Muscle layer of duodenum (tissue), 2 donors: ENCODE measurements at regions not wholly inside any gene's neighbourhood (a gene's known extent, or its start where the extent isn't known, plus 50 kb on each side); places are given as distances from the start of the nearest gene placed in this dataset.

Experiments
- H3K27ac ChIP-seq: one replicate; pipeline ENCODE4 v1.7.0; 2013; ENCODE audit warnings: mild to moderate bottlenecking, low read length
- H3K27me3 ChIP-seq: one replicate; pipeline ENCODE4 v1.7.0; 2013; ENCODE audit warnings: low read depth, mild to moderate bottlenecking, control low read depth, low read length
- H3K36me3 ChIP-seq, 2 donors: one replicate each; pipeline ENCODE4 v1.7.0; 2013; ENCODE audit warnings: low read length in 2 of 2, control low read depth in 1 of 2, mild to moderate bottlenecking in 1 of 2; ENCODE audit not compliant: insufficient read depth in 2 of 2, control insufficient read depth in 1 of 2
- H3K4me1 ChIP-seq, 2 donors: one replicate each; pipeline ENCODE4 v1.7.0; 2013; ENCODE audit warnings: low read length in 2 of 2, mild to moderate bottlenecking in 2 of 2, control low read depth in 1 of 2, moderate library complexity in 1 of 2; ENCODE audit not compliant: insufficient read depth in 2 of 2, control insufficient read depth in 1 of 2
- H3K4me3 ChIP-seq, 2 donors: one replicate each; pipeline ENCODE4 v1.7.0; 2013; ENCODE audit warnings: low read length in 2 of 2, low read depth in 1 of 2, mild to moderate bottlenecking in 1 of 2
- H3K9me3 ChIP-seq, 2 donors: one replicate each; pipeline ENCODE4 v1.7.0; 2013; ENCODE audit warnings: low read length in 2 of 2, control low read depth in 1 of 2, mild to moderate bottlenecking in 1 of 2; ENCODE audit not compliant: control insufficient read depth in 1 of 2
- donor health status: healthy.

DNA sequence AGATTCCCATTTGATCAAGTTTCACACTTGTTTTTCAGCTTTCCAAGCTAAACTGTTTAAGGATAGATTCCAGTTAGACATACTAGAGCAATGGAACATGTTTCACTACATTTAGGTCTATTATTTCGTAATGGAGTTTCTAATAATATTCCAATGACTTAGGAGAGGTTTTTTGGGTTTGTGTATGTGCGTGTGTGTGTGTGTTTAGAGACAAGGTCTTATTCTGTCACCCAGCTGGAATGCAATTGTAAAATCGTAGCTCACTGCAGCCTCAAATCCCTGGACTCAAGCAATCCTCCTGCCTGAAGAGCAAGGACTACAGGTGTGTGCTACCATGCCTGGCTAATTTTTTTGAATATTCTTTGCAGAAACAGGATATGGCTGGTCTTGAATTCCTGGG, 426.3 kb downstream of the ZFHX3 start:
- Histone ChIP-seq H3K4me1 (no peaks in the 10 kb centered on the region), H3K4me3 (no peak overlapping the region), H3K27ac (no peak overlapping the region), H3K27me3 (no peaks in the 10 kb centered on the region), H3K9me3 (no peaks in the 10 kb centered on the region), H3K36me3 (no peaks in the 10 kb centered on the region)

DNA sequence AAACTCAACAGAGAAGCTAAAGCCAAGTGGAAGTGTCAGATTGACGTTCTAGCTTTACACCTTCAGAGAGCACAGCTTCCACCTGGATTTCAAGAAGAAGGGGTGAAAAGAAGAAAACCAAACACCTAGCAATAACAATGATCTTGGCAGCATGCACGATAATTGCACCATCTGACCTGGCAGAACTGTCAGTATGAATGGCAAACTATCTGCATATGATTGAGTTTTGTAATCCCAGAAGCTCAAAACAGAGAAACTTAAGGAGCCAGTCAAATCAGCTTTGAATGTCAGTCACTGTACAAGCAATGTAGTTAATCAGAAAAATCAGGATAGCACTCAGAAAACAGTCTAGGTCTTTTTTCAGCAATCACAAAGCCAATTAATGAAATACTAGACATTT, 427.1 kb downstream of the ZFHX3 start:
- Histone ChIP-seq H3K27me3 (no peaks in the 10 kb centered on the region), H3K9me3 (no peaks in the 10 kb centered on the region)

DNA sequence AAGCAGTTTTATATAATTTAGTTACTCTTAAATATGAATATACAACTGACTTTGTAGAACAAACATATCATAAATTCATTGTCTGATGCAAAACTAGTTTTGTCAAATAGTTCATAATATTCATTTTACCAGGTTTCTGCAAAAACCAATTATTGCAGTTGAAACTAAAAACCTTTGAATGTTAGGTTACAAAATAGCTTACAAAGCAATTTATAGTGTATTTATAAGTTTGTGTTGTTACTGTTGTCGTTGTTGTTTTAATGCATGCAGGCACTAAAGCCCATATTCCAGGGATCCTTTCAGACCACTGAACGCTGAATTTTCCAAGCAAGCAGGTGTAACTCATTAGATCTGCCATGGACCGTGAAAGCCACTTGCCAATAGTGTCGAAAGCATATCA, 427.6 kb downstream of the ZFHX3 start:
- H3K27me3 ChIP-seq, result no peaks in the 10 kb centered on the region
- H3K27ac ChIP-seq, result no peak overlapping the region
- H3K9me3 ChIP-seq, result no peaks in the 10 kb centered on the region
- no peaks in the 10 kb centered on the region for H3K4me1 ChIP-seq
- no peaks in the 10 kb centered on the region for H3K36me3 ChIP-seq
- no peak overlapping the region for H3K4me3 ChIP-seq

More for the DNA sequence above, 427.1 kb downstream of the ZFHX3 start:
- Histone ChIP-seq H3K4me1 (no peaks in the 10 kb centered on the region), H3K4me3 (no peak overlapping the region), H3K27ac (no peak overlapping the region), H3K36me3 (no peaks in the 10 kb centered on the region)

DNA sequence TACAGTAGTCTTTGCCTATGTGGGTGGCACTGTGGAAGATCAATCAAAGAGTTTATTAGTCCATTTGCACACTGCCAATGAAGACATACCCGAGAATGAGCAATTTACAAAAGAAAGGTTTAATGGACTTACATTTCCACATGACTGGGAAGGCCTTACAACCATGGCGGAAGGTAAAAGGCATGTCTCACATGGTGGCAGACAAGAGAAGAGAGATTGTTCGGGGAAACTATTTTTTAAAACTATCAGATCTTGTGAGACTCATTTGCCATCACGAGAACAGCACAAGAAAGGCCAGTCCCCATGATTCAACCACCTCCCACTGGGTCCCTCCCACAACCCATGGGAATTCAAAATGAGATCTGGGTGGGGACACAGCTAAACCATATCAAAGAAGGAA, 432.1 kb downstream of the ZFHX3 start:
- H3K36me3 ChIP-seq, result no peaks in the 10 kb centered on the region
- no peak overlapping the region for H3K4me3 ChIP-seq
- no peaks in the 10 kb centered on the region for H3K27me3 ChIP-seq
- H3K27ac ChIP-seq, result no peak overlapping the region
- H3K4me1 ChIP-seq, result peaks cover 0 to 6% of the 10 kb centered on the region in 2 donors
- no peaks in the 10 kb centered on the region for H3K9me3 ChIP-seq

DNA sequence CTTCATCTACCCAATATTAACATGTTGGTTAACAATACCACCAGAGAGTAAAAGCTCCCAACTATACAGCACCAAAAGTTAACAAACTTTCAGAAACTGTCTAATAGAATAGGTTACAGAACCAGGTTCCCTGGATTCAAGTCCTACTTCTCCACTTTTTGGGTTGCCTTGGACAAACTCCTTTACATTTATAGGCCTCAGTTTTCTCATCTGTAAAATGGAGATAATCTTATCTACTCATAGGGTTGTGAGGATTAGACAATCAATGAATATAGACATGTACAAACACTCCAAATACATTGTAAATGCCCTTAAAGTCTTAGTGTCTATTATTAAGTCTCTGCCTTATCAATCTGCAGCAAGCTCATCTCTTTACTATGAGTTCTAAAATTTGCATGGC, 435.2 kb downstream of the ZFHX3 start:
- Histone ChIP-seq H3K27ac (no peak overlapping the region), H3K9me3 (no peaks in the 10 kb centered on the region), H3K4me1 (peaks cover 0 to 6% of the 10 kb centered on the region in 2 donors), H3K36me3 (no peaks in the 10 kb centered on the region), H3K4me3 (no peak overlapping the region), H3K27me3 (no peaks in the 10 kb centered on the region)

DNA sequence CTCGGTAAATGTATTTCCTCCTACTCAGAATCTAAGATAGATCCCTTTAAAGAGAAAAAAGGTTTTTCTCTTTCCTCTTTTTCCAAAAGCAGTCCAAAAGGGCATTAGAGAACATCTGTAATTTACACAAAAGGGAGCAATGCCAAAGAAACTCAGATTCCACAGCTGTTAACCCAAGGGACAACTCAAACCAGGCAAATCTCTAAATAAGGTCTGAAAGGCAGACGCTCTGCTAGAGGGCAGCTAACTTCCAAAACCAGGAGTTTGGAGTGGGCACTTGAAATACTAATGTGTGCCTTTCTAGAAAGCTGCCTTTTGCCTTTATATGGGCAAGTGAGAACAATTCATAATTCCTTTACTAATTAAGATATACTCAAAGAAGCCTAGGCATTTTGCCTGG, 435.7 kb downstream of the ZFHX3 start:
- H3K4me1 ChIP-seq, result peaks cover 0 to 6% of the 10 kb centered on the region in 2 donors
- H3K36me3 ChIP-seq, result no peaks in the 10 kb centered on the region
- H3K27ac ChIP-seq, result no peak overlapping the region
- H3K9me3 ChIP-seq, result no peaks in the 10 kb centered on the region
- no peak overlapping the region for H3K4me3 ChIP-seq
- H3K27me3 ChIP-seq, result no peaks in the 10 kb centered on the region

DNA sequence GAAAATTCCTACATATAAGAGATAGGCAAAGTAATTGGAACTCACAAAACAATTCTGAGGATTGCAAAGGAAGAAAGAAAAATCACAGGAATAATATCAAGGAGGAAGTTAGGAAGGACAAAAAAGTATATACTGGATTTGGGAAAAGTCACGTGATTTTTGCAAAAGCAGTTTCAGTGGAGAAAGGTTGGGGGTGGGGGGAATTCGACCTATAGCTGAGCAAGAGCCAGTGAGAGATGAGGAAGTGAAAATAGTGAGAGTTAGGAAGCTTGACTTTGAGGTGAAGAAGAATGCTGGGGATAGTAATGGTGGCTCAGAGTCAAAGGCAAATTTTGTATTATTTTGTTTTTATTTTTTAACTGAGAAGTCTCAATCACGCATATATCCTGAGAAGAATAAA, 438.0 kb upstream of the PMFBP1 start:
- no peaks in the 10 kb centered on the region for H3K9me3 ChIP-seq
- no peaks in the 10 kb centered on the region for H3K27me3 ChIP-seq
- no peak overlapping the region for H3K4me3 ChIP-seq
- no peak overlapping the region for H3K27ac ChIP-seq
- peaks cover 0 to 6% of the 10 kb centered on the region in 2 donors for H3K4me1 ChIP-seq
- H3K36me3 ChIP-seq, result no peaks in the 10 kb centered on the region

DNA sequence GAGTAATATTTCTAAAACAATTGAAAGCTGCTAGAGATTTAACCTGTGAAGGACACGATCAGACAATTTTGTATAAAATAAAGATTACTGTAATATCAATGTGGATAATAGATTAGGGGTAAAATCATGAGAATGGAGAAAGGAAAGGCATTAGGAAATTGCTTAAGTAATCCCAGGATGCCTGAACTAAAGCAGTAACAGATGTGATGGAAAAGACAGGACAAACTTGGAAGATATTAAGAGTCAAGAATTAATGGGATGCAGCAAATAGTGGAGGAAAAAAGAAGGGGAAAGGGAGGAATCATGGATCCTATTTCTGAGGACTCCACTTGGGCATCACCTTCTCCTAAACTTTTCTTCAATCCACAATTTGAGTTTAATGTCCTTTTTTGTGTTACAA, 437.1 kb upstream of the PMFBP1 start:
- Histone ChIP-seq H3K4me1 (peaks cover 0 to 6% of the 10 kb centered on the region in 2 donors), H3K27me3 (no peaks in the 10 kb centered on the region)

DNA sequence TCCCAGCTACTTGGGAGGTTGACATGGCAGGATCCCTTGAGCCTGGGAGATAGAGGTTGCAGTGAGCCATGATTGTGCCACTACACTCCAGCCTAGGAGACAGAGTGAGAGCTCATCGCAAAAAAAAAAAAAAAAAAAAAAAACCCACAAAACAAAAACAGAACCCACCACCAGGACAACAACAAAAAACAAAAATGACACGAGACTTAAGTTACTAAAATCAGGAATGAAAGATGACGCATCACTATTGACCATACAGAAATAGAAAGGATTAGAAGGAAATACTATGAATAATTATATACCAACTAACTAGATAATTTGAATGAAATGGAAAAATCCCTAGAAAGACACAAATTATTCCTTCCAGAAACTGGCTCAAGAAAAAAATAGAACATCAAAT, 432.4 kb upstream of the PMFBP1 start:
- Histone ChIP-seq H3K4me1 (no peaks in the 10 kb centered on the region), H3K27ac (no peak overlapping the region), H3K27me3 (no peaks in the 10 kb centered on the region), H3K36me3 (no peaks in the 10 kb centered on the region), H3K9me3 (no peaks in the 10 kb centered on the region), H3K4me3 (no peak overlapping the region)

More for the DNA sequence above, 437.1 kb upstream of the PMFBP1 start:
- Histone ChIP-seq H3K9me3 (no peaks in the 10 kb centered on the region), H3K36me3 (no peaks in the 10 kb centered on the region), H3K27ac (no peak overlapping the region), H3K4me3 (no peak overlapping the region)

DNA sequence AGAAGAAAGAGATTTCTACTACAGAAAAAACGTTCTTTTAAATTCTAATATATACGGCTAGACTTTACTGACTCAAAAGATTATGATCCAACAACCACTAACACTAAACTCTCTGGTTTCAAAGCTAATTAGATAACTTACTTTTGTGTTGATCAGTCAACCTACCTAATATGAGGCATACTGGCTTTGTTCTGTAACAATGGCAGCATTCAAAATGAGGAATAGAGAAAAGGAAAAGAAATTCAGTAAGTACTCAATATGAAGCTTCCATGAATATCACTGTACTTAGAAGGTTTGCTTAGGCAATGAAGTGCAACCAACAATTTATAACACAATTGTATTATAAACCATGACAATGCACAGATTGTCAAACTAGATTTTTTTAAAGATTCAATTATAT, 430.5 kb upstream of the PMFBP1 start:
- Histone ChIP-seq H3K36me3 (no peaks in the 10 kb centered on the region), H3K27me3 (no peaks in the 10 kb centered on the region), H3K9me3 (no peaks in the 10 kb centered on the region), H3K27ac (no peak overlapping the region), H3K4me3 (no peak overlapping the region), H3K4me1 (no peaks in the 10 kb centered on the region)

DNA sequence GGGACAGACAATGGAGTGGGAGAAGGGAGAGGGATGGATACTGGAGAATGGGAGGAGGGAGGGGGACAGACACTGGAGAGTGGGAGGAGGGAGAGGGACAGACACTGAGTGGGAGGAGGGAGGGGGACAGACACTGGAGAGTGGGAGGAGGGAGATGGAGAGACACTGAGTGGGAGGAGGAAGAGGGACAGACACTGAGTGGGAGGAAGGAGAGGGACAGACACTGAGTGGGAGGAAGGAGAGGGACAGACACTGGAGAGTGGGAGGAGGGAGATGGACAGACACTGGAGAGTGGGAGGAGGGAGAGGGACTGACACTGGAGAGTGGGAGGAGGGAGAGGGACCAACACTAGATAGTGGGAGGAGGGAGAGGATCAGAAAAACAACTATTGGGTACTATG, 426.7 kb upstream of the PMFBP1 start:
- no peaks in the 10 kb centered on the region for H3K36me3 ChIP-seq
- no peak overlapping the region for H3K27ac ChIP-seq
- no peaks in the 10 kb centered on the region for H3K4me1 ChIP-seq
- H3K9me3 ChIP-seq, result no peaks in the 10 kb centered on the region
- no peaks in the 10 kb centered on the region for H3K27me3 ChIP-seq
- no peak overlapping the region for H3K4me3 ChIP-seq

DNA sequence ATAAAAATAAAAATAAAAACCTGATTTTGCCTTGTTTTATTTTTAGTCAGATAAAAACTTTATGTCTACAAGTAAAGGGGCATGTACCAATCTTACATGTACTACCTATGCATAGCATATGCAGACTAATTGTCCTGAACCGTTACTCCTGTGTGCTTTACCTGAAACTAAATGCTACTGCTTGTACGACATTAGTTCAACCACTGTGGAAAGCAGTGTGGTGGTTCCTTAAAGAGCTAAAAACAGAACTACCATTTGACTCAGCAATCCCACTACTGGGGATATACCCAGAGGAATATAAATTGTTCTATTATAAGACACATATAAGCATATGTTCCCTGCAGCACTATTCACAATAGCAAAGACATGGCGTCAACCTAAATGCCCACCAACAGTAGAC, 426.0 kb upstream of the PMFBP1 start:
- no peaks in the 10 kb centered on the region for H3K4me1 ChIP-seq
- no peaks in the 10 kb centered on the region for H3K9me3 ChIP-seq
- no peaks in the 10 kb centered on the region for H3K27me3 ChIP-seq
- no peaks in the 10 kb centered on the region for H3K36me3 ChIP-seq
- H3K4me3 ChIP-seq, result no peak overlapping the region
- H3K27ac ChIP-seq, result no peak overlapping the region
